T-helper 2 cell treated with Interferon-gamma antibody and Interleukin-4, amounts not matched to agents 5 μg/mL and 100 μg/mL, for 36 hours (primary cell): ENCODE measurements at regions not wholly inside any gene's neighbourhood (a gene's known extent, or its start where the extent isn't known, plus 50 kb on each side); places are given as distances from the start of the nearest gene placed in this dataset.

Experiments
- DNase-seq: peaks from one replicate; pipeline ENCODE4 v3.0.0; 2021; ENCODE audit warnings: low spot score
- H3K27ac Mint-ChIP-seq: one replicate; pipeline ENCODE4 v1.8.0; 2021; ENCODE audit warnings: mild to moderate bottlenecking, mixed read lengths
- H3K27me3 Mint-ChIP-seq: one replicate; pipeline ENCODE4 v1.8.0; 2021; ENCODE audit warnings: low read depth, mixed read lengths
- H3K36me3 Mint-ChIP-seq: one replicate; pipeline ENCODE4 v1.8.0; 2021; ENCODE audit warnings: low read depth, mixed read lengths
- H3K4me1 Mint-ChIP-seq: one replicate; pipeline ENCODE4 v1.8.0; 2021; ENCODE audit warnings: low read depth, mixed read lengths
- H3K4me3 Mint-ChIP-seq: one replicate; pipeline ENCODE4 v1.8.0; 2022; ENCODE audit warnings: mild to moderate bottlenecking, moderate library complexity, mixed read lengths
- H3K9me3 Mint-ChIP-seq: one replicate; pipeline ENCODE4 v1.8.0; 2021; ENCODE audit warnings: mixed read lengths

DNA sequence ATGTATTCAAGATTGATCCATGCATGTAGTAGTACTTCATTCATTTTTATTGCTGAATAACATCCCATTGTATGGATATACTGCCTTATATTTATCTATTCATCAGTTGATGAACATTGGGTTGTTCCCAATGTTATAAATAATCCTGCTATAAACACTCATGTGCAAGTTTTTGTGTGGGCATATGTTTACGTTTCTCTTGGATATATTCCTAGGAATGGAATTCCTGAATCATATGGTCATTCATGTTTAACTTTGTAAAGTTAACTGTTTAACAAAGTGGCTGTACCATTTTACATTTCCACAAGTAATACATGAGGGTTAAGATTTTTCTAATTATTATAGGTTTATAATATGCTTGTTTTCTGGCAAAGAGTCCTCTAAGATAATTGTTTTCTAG lies 1568.2 kb upstream of the SEL1L start:
- H3K4me3 Mint-ChIP-seq = no peak overlapping the region
- no peaks in the 10 kb centered on the region for H3K36me3 Mint-ChIP-seq
- H3K27ac Mint-ChIP-seq = no peak overlapping the region
- no peaks in the 10 kb centered on the region for H3K27me3 Mint-ChIP-seq
- no peak for DNase-seq
- no peaks in the 10 kb centered on the region for H3K4me1 Mint-ChIP-seq
- peaks cover 20% of the 10 kb centered on the region for H3K9me3 Mint-ChIP-seq

DNA sequence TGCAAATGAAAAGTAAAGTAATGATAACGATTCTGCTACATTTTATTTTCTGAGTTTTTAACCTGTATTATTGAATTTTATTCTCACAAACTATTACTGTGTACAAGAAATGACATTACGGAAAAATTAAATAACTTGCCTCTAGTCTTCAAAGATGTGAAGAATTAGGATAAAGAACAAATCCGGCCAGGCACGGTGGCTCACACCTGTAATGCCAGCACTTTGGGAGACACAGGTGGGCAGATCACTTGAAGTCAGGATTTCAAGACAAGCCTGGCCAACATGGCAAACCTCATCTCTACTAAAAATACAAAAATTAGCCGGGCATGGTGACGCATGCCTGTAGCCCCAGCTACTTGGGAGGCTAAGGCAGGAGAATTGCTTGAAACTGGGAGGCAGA lies 1584.4 kb upstream of the SEL1L start:
- Mint-ChIP-seq H3K4me1 (no peaks in the 10 kb centered on the region), H3K27ac (no peak overlapping the region), H3K36me3 (no peaks in the 10 kb centered on the region), H3K4me3 (no peak overlapping the region), H3K9me3 (peaks cover 36% of the 10 kb centered on the region), H3K27me3 (no peaks in the 10 kb centered on the region)
- DNase-seq = no peak

DNA sequence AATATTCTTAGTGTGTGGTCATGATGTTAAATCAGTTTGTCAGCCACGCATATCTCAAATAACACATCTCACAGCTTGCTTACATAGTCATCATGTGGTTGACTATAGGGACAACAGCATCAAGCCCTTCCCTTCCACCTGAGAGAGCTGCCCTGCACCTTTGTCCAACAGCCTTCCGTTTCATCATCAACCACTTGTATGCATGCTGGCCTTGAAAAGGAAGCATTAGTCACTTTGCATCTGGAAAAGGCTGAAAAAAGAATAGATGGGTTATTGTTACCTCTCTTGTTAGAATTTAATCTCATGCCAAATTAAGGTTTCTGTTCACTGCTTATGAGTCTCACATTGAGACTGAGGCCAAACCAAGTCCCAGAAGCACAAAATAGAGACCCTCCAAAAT lies 1586.5 kb upstream of the SEL1L start:
- Mint-ChIP-seq H3K36me3 (no peaks in the 10 kb centered on the region), H3K27ac (no peak overlapping the region), H3K9me3 (peaks cover 41% of the 10 kb centered on the region), H3K27me3 (no peaks in the 10 kb centered on the region), H3K4me3 (no peak overlapping the region), H3K4me1 (no peaks in the 10 kb centered on the region)
- DNase-seq = no peak

GRCh38 chr14:83126076-83126475 lies 1592.4 kb upstream of the SEL1L start:
- Mint-ChIP-seq H3K27me3 (no peaks in the 10 kb centered on the region), H3K4me3 (no peak overlapping the region)

DNA sequence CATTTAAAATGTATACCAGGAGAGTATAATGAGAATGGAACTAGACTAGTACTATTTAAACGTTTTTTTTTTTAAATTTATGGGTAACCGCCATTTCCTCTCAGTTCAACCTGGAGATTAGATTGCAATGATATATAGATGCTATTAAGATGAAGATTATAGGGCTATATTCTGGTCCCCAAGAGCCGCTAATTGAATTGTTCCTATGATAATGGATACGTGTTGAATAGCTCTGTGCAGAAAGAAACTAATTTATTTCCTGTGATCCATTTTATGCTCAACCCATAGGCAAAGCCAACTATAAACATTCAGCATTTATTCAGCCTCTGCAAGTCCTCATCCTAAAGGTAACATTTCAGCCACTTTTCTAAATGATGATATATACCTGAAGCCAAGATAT lies 1595.1 kb upstream of the SEL1L start:
- no peaks in the 10 kb centered on the region for H3K27me3 Mint-ChIP-seq
- H3K27ac Mint-ChIP-seq = no peak overlapping the region
- DNase-seq = no peak
- H3K4me3 Mint-ChIP-seq = no peak overlapping the region
- H3K4me1 Mint-ChIP-seq = no peaks in the 10 kb centered on the region
- H3K36me3 Mint-ChIP-seq = no peaks in the 10 kb centered on the region
- peaks cover 32% of the 10 kb centered on the region for H3K9me3 Mint-ChIP-seq

More at GRCh38 chr14:83126076-83126475, 1592.4 kb upstream of the SEL1L start:
- Mint-ChIP-seq H3K36me3 (no peaks in the 10 kb centered on the region), H3K4me1 (no peaks in the 10 kb centered on the region), H3K27ac (no peak overlapping the region), H3K9me3 (peaks cover 24% of the 10 kb centered on the region)
- DNase-seq = no peak

- Mint-ChIP-seq H3K36me3 (no peaks in the 10 kb centered on the region), H3K4me1 (no peaks in the 10 kb centered on the region), H3K27me3 (no peaks in the 10 kb centered on the region), H3K4me3 (no peak overlapping the region), H3K9me3 (peaks cover 35% of the 10 kb centered on the region), H3K27ac (no peak overlapping the region)
- DNase-seq = no peak
Measured at GRCh38 chr14:83129496-83129895, 1595.8 kb upstream of the SEL1L start.

GRCh38 chr14:83133981-83134645 lies 1600.5 kb upstream of the SEL1L start:
- Mint-ChIP-seq H3K9me3 (peaks cover 33% of the 10 kb centered on the region), H3K36me3 (no peaks in the 10 kb centered on the region), H3K4me1 (no peaks in the 10 kb centered on the region), H3K4me3 (no peak overlapping the region), H3K27me3 (no peaks in the 10 kb centered on the region), H3K27ac (no peak overlapping the region)
- DNase-seq = no peak

GRCh38 chr14:83140756-83141155 lies 1607.1 kb upstream of the SEL1L start:
- peaks cover 28% of the 10 kb centered on the region for H3K9me3 Mint-ChIP-seq
- H3K27ac Mint-ChIP-seq = no peak overlapping the region
- no peaks in the 10 kb centered on the region for H3K36me3 Mint-ChIP-seq
- no peaks in the 10 kb centered on the region for H3K27me3 Mint-ChIP-seq
- no peak overlapping the region for H3K4me3 Mint-ChIP-seq
- no peaks in the 10 kb centered on the region for H3K4me1 Mint-ChIP-seq
- DNase-seq = no peak

- Mint-ChIP-seq H3K4me3 (no peak overlapping the region), H3K4me1 (no peaks in the 10 kb centered on the region), H3K27me3 (no peaks in the 10 kb centered on the region), H3K9me3 (peaks cover 55% of the 10 kb centered on the region), H3K27ac (no peak overlapping the region), H3K36me3 (no peaks in the 10 kb centered on the region)
- DNase-seq = no peak
Measured at GRCh38 chr14:83147006-83147405, 1613.4 kb upstream of the SEL1L start.

DNA sequence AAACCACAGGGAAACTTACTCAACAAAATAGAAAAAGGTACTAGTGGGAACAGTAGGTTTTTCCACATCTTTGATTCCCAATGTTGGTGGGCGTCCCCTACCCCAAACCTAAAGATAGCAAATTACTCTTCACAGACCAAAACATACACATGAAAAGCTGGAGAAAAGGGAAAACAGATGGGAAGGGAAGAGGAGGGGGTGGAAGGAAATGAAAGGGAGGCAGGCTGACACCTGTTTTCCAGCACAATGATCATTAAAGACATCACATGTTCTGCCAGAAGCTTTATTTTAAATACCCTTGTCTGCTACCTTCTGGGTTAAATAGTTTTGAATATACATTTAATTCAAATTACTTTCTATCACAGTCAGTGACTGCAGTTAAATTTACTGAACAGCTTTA lies 1617.9 kb upstream of the SEL1L start:
- DNase-seq = no peak
- Mint-ChIP-seq H3K27me3 (no peaks in the 10 kb centered on the region), H3K4me1 (no peaks in the 10 kb centered on the region), H3K27ac (no peak overlapping the region), H3K4me3 (no peak overlapping the region), H3K36me3 (no peaks in the 10 kb centered on the region), H3K9me3 (peaks cover 48% of the 10 kb centered on the region)

GRCh38 chr14:83153081-83153480 lies 1619.4 kb upstream of the SEL1L start:
- DNase-seq = no peak
- peaks cover 40% of the 10 kb centered on the region for H3K9me3 Mint-ChIP-seq
- no peak overlapping the region for H3K4me3 Mint-ChIP-seq
- no peaks in the 10 kb centered on the region for H3K36me3 Mint-ChIP-seq
- H3K27ac Mint-ChIP-seq = no peak overlapping the region
- no peaks in the 10 kb centered on the region for H3K27me3 Mint-ChIP-seq
- H3K4me1 Mint-ChIP-seq = no peaks in the 10 kb centered on the region

DNA sequence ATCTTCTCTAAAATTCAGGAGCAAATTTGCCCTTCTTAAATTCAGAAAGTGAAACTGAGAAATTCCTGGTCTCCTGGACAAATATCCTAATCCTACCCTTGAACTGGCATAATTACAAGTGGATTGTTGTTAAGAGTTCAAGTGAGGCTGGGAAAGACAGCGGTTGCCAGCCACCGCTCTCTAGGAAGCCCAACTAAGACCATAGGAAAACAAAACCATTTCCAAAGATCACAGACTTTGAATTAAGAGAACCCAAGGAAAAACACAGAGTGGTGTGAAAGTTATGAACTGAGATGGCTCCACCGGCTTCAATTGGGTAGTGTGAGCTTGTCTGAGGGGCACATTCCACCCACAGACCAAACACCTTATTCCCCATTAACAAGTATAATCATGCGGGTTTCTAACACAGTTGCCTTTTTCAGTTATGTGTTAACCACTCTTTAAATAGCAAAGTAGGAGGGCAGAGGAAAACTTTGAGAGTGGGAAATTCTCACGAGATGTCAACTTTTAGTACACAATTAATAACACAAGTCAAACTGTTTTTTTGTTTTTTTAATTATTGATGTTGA lies 1628.8 kb upstream of the SEL1L start:
- no peak overlapping the region for H3K4me3 Mint-ChIP-seq
- no peak for DNase-seq
- H3K9me3 Mint-ChIP-seq = peaks cover 30% of the 10 kb centered on the region
- H3K27ac Mint-ChIP-seq = no peak overlapping the region
- no peaks in the 10 kb centered on the region for H3K36me3 Mint-ChIP-seq
- no peaks in the 10 kb centered on the region for H3K27me3 Mint-ChIP-seq
- H3K4me1 Mint-ChIP-seq = no peaks in the 10 kb centered on the region

GRCh38 chr14:83163016-83163415 lies 1629.4 kb upstream of the SEL1L start:
- DNase-seq = no peak
- H3K27ac Mint-ChIP-seq = no peak overlapping the region
- no peaks in the 10 kb centered on the region for H3K36me3 Mint-ChIP-seq
- H3K9me3 Mint-ChIP-seq = peaks cover 30% of the 10 kb centered on the region
- no peaks in the 10 kb centered on the region for H3K27me3 Mint-ChIP-seq
- no peaks in the 10 kb centered on the region for H3K4me1 Mint-ChIP-seq
- H3K4me3 Mint-ChIP-seq = no peak overlapping the region

DNA sequence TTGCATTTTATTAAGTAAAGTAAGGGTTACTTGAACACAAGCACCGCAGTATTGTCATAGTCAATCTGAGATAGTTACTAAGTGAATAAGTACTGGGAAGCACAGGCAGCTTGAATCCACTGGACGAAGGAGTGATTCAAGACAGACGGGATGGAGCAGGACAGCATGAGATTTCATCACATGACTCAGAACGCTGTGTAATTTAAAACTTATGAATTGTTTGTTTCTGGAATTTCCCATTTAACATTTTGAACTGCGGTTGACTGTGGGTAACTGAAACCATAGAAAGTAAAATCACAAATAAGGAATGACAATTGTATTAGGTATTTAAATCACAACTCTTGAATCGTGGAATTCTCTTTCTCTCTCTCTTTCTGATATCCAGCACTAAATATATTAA lies 1630.4 kb upstream of the SEL1L start:
- H3K4me1 Mint-ChIP-seq = no peaks in the 10 kb centered on the region
- no peaks in the 10 kb centered on the region for H3K36me3 Mint-ChIP-seq
- H3K9me3 Mint-ChIP-seq = peaks cover 27% of the 10 kb centered on the region
- no peak overlapping the region for H3K27ac Mint-ChIP-seq
- no peak overlapping the region for H3K4me3 Mint-ChIP-seq
- no peak for DNase-seq
- H3K27me3 Mint-ChIP-seq = no peaks in the 10 kb centered on the region

DNA sequence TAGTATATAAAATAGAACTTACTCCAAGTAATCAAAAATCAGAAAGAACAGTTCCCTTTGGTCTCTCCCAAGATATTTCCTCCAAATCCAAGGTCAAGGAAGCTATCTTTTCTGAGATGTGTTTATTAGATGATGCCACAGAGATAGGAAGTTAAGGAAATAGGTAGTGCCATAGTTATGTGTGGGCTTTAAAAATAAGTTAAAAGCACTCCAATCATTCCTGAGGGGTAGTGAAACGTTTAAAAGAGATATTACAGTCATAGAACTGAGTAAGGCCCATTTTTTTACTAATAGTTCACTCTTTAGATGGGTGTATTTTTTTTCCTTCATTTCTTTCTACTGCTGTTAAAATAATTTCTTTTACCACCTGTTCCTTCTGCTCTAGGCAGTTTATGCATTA lies 1630.9 kb upstream of the SEL1L start:
- Mint-ChIP-seq H3K27ac (no peak overlapping the region), H3K4me3 (no peak overlapping the region), H3K9me3 (peaks cover 27% of the 10 kb centered on the region), H3K4me1 (no peaks in the 10 kb centered on the region), H3K36me3 (no peaks in the 10 kb centered on the region), H3K27me3 (no peaks in the 10 kb centered on the region)
- no peak for DNase-seq
